ENCODE measurements at regions not wholly inside any gene's neighbourhood (a gene's known extent, or its start where the extent isn't known, plus 50 kb on each side); places are given as distances from the start of the nearest gene placed in this dataset.

GRCh38 chr9:126240835-126241234 lies 85.8 kb upstream of the MVB12B start:
- Histone ChIP-seq H2AFZ (ENCODE audit: insufficient read depth, low read depth, low read length, poor library complexity, severe bottlenecking) (no peak overlapping the region), H3K9me3 (replicated peaks in 1 of 2; ENCODE audit: control insufficient read depth in 1 of 2, insufficient read depth in 1 of 2, low read length in 2 of 2) (peaks cover 5 to 9% of the 10 kb centered on the region in 2 donors), H3K4me3 (replicated peaks in 1 of 3; ENCODE audit: low read depth in 2 of 3, low read length in 3 of 3) (no peak overlapping the region), H3K4me2 (replicated peaks; ENCODE audit: extremely low read depth, low read length, poor library complexity, severe bottlenecking) (no peak overlapping the region), H4K20me1 (ENCODE audit: insufficient read depth, low read length) (no peaks in the 10 kb centered on the region), H3K79me2 (ENCODE audit: insufficient read depth, low read length) (no peaks in the 10 kb centered on the region), H3K27ac (ENCODE audit: low read depth in 1 of 2, low read length in 2 of 2) (no peak overlapping the region), H3K9ac (ENCODE audit: insufficient read depth, low read length, poor library complexity, severe bottlenecking) (no peak overlapping the region), H3K27me3 (ENCODE audit: control insufficient read depth in 2 of 2, insufficient read depth in 2 of 2, low read length in 2 of 2) (no peaks in the 10 kb centered on the region), H3K4me1 (ENCODE audit: control insufficient read depth in 1 of 2, insufficient read depth in 2 of 2, low read length in 2 of 2) (no peaks in the 10 kb centered on the region), H3K36me3 (replicated peaks in 1 of 2; ENCODE audit: control insufficient read depth in 1 of 2, insufficient read depth in 2 of 2, low read length in 2 of 2) (no peaks in the 10 kb centered on the region)
- TF ChIP-seq, protein P1, sequence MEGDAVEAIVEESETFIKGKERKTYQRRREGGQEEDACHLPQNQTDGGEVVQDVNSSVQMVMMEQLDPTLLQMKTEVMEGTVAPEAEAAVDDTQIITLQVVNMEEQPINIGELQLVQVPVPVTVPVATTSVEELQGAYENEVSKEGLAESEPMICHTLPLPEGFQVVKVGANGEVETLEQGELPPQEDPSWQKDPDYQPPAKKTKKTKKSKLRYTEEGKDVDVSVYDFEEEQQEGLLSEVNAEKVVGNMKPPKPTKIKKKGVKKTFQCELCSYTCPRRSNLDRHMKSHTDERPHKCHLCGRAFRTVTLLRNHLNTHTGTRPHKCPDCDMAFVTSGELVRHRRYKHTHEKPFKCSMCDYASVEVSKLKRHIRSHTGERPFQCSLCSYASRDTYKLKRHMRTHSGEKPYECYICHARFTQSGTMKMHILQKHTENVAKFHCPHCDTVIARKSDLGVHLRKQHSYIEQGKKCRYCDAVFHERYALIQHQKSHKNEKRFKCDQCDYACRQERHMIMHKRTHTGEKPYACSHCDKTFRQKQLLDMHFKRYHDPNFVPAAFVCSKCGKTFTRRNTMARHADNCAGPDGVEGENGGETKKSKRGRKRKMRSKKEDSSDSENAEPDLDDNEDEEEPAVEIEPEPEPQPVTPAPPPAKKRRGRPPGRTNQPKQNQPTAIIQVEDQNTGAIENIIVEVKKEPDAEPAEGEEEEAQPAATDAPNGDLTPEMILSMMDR (IDR thresholded peaks at IDR 0.05), result no peak
- peaks cover 3 to 20% (median 12%) of the 10 kb centered on the region in 7 donors for H3K9me3 Mint-ChIP-seq
- no peaks in the 10 kb centered on the region for H3K36me3 Mint-ChIP-seq
- no peak overlapping the region for H3K27ac Mint-ChIP-seq
- no peak for DNase-seq
- H3K27me3 Mint-ChIP-seq (ENCODE audit: low read depth in 3 of 3), result peaks cover 0 to 7% (median 6%) of the 10 kb centered on the region in 3 donors
- no peak overlapping the region for H3K4me3 Mint-ChIP-seq
- H3K4me1 Mint-ChIP-seq, result peaks cover 2% of the 10 kb centered on the region
- no CpG with 5 or more reads among the region's 1 CpG for WGBS (ENCODE audit: insufficient coverage)
- intact Hi-C loops (cut with micrococcal nuclease), result no loop called here

DNA sequence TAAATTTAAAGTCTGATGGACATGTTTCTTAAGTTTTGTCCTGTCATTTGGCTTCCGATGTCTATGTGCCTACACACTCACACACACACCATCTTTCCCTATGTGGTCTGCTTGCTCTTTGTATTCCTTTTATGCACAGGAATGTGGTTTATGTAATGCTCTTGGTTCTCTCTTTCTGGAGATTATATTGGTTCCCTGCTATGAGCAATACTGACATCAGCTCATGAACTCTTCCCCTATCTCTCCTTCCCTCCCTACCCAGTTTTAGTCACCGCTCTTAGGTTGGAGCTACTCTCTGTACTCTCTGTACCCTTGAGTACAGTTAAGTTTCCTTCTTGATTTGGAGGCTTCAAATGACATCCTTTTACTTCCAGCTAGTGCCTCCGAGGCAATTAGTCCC lies 77.9 kb upstream of the MVB12B start:
- Mint-ChIP-seq H3K9me3 (peaks cover 11 to 24% (median 14%) of the 10 kb centered on the region in 7 donors), H3K36me3 (no peaks in the 10 kb centered on the region), H3K4me3 (no peak overlapping the region), H3K27me3 (ENCODE audit: low read depth in 3 of 3) (peaks cover 6 to 11% (median 7%) of the 10 kb centered on the region in 3 donors), H3K27ac (no peak overlapping the region), H3K4me1 (no peaks in the 10 kb centered on the region)
- Histone ChIP-seq H3K27me3 (ENCODE audit: control insufficient read depth in 2 of 2, insufficient read depth in 2 of 2, low read length in 2 of 2) (peaks cover 0 to 2% of the 10 kb centered on the region in 2 donors), H3K79me2 (ENCODE audit: insufficient read depth, low read length) (no peaks in the 10 kb centered on the region), H4K20me1 (ENCODE audit: insufficient read depth, low read length) (no peaks in the 10 kb centered on the region), H3K4me3 (replicated peaks in 1 of 3; ENCODE audit: low read depth in 2 of 3, low read length in 3 of 3) (no peak overlapping the region), H3K4me2 (replicated peaks; ENCODE audit: extremely low read depth, low read length, poor library complexity, severe bottlenecking) (no peak overlapping the region), H3K4me1 (ENCODE audit: control insufficient read depth in 1 of 2, insufficient read depth in 2 of 2, low read length in 2 of 2) (no peaks in the 10 kb centered on the region), H3K9me3 (replicated peaks in 1 of 2; ENCODE audit: control insufficient read depth in 1 of 2, insufficient read depth in 1 of 2, low read length in 2 of 2) (peaks cover 4 to 9% of the 10 kb centered on the region in 2 donors), H2AFZ (ENCODE audit: insufficient read depth, low read depth, low read length, poor library complexity, severe bottlenecking) (no peak overlapping the region), H3K27ac (ENCODE audit: low read depth in 1 of 2, low read length in 2 of 2) (no peak overlapping the region), H3K9ac (ENCODE audit: insufficient read depth, low read length, poor library complexity, severe bottlenecking) (no peak overlapping the region), H3K36me3 (replicated peaks in 1 of 2; ENCODE audit: control insufficient read depth in 1 of 2, insufficient read depth in 2 of 2, low read length in 2 of 2) (no peaks in the 10 kb centered on the region)
- intact Hi-C loops (cut with micrococcal nuclease), result no loop called here
- TF ChIP-seq, protein P1 (IDR thresholded peaks at IDR 0.05), result no peak
- 92% methylated on average over 2 of the region's 3 CpGs for WGBS (ENCODE audit: insufficient coverage)
- DNase-seq, result no peak

Measured in CD14-positive monocyte (primary cell).